Tibial nerve (tissue), 4 donors: ENCODE measurements at regions not wholly inside any gene's neighbourhood (a gene's known extent, or its start where the extent isn't known, plus 50 kb on each side); places are given as distances from the start of the nearest gene placed in this dataset.

Experiments
- DNase-seq, 2 donors: peaks; one replicate each; pipeline ENCODE4 v3.0.0-alpha.2; 2019; ENCODE audit warnings: low spot score in 2 of 2
- H3K27ac ChIP-seq, 4 donors: fragments of 200-600 bp; sonication (generic) in 3 of 4; one replicate each; pipeline ENCODE4 v1.5.1; 2017 to 2019; ENCODE audit warnings: mild to moderate bottlenecking in 1 of 4
- H3K27me3 ChIP-seq, 2 donors: fragments of 200-600 bp; sonication (generic) in 1 of 2; one replicate each; pipeline versions ENCODE4 v1.5.1 to v1.6.0; 2017 to 2019
- H3K36me3 ChIP-seq, 3 donors: fragments of 200-600 bp; sonication (generic); one replicate each; pipeline ENCODE4 v1.5.1; 2018 to 2019
- H3K4me1 ChIP-seq, 4 donors: fragments of 200-600 bp; sonication (generic) in 3 of 4; one replicate each; pipeline ENCODE4 v1.5.1; 2017 to 2019
- H3K4me3 ChIP-seq, 4 donors: fragments of 200-600 bp; sonication (generic) in 3 of 4; one replicate each; pipeline ENCODE4 v1.5.1; 2017 to 2019; ENCODE audit warnings: mild to moderate bottlenecking in 1 of 4, moderate library complexity in 1 of 4
- H3K9me3 ChIP-seq, 4 donors: fragments of 200-600 bp; sonication (generic) in 3 of 4; one replicate each; pipeline ENCODE4 v1.5.1; 2017 to 2019
- EP300 ChIP-seq, 2 donors: sonication (generic); formaldehyde crosslinking; IDR thresholded peaks; one replicate each; pipeline ENCODE4 v1.6.1; 2017; ENCODE audit warnings: antibody characterized with exemption in 2 of 2, mild to moderate bottlenecking in 1 of 2
- POLR2A ChIP-seq, 2 donors: fragments of 450-650 bp; IDR thresholded peaks; one replicate each; pipeline ENCODE4 v1.6.1; 2017; ENCODE audit warnings: antibody characterized with exemption in 2 of 2, mild to moderate bottlenecking in 2 of 2, moderate library complexity in 2 of 2
- WGBS, 2 donors: methylation state at CpG; one replicate each; pipeline ENCODE4 v1.1.5; 2018; 5-methylcytosine and 5-hydroxymethylcytosine counted together
- TF ChIP-seq, protein P1 (sequence below), 5 experiments: fragments of 200-600 bp in 3 of 5; fragments of 450-650 bp in 2 of 5; sonication (generic) in 3 of 5; IDR thresholded peaks; one replicate each; pipeline ENCODE4 v1.5.1; 2016 to 2019; ENCODE audit warnings: antibody characterized with exemption in 5 of 5, mild to moderate bottlenecking in 3 of 5, moderate library complexity in 2 of 5

DNA sequence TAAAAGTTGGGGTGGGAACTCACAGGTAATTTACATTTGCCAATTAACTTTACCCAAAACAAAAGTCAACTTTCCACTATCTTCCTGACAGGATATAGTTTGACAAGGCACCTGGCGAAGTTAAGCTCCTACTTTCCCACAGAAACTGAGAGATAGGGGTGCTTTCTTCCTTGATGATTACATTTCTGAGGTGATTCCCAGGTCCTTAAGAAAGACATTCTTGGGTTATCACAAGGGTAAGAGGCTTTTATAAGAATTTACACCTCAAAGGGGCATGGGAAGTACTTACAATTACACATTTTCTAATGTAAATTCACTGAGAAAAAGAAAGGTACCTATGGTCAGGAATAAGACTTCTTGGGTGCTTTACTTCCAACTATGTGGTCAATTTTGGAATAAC lies 660.9 kb upstream of the MGAT4C start:
- H3K27ac ChIP-seq = no peak overlapping the region
- no peak for TF ChIP-seq POLR2A (IDR thresholded peaks at IDR 0.05)
- TF ChIP-seq EP300 (IDR thresholded peaks at IDR 0.05) = no peak
- no peak for DNase-seq

GRCh38 chr12:86914721-86915120 lies 658.5 kb upstream of the MGAT4C start:
- Histone ChIP-seq H3K4me3 (no peak overlapping the region), H3K27me3 (no peaks in the 10 kb centered on the region), H3K9me3 (no peaks in the 10 kb centered on the region), H3K36me3 (no peaks in the 10 kb centered on the region), H3K27ac (no peak overlapping the region), H3K4me1 (no peaks in the 10 kb centered on the region)
- TF ChIP-seq, protein P1, sequence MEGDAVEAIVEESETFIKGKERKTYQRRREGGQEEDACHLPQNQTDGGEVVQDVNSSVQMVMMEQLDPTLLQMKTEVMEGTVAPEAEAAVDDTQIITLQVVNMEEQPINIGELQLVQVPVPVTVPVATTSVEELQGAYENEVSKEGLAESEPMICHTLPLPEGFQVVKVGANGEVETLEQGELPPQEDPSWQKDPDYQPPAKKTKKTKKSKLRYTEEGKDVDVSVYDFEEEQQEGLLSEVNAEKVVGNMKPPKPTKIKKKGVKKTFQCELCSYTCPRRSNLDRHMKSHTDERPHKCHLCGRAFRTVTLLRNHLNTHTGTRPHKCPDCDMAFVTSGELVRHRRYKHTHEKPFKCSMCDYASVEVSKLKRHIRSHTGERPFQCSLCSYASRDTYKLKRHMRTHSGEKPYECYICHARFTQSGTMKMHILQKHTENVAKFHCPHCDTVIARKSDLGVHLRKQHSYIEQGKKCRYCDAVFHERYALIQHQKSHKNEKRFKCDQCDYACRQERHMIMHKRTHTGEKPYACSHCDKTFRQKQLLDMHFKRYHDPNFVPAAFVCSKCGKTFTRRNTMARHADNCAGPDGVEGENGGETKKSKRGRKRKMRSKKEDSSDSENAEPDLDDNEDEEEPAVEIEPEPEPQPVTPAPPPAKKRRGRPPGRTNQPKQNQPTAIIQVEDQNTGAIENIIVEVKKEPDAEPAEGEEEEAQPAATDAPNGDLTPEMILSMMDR (IDR thresholded peaks at IDR 0.05) = peak in 4 of 5 experiments; percentile 8 to 20 (median 14)
- TF ChIP-seq POLR2A (IDR thresholded peaks at IDR 0.05) = no peak
- DNase-seq = no peak

More for the DNA sequence above, 660.9 kb upstream of the MGAT4C start:
- Histone ChIP-seq H3K9me3 (no peaks in the 10 kb centered on the region), H3K4me3 (no peak overlapping the region), H3K27me3 (no peaks in the 10 kb centered on the region), H3K36me3 (no peaks in the 10 kb centered on the region), H3K4me1 (no peaks in the 10 kb centered on the region)
- 96% methylated on average over 1 of the region's 1 CpG for WGBS, 2 donors

GRCh38 chr12:86911973-86912372 lies 655.8 kb upstream of the MGAT4C start:
- H3K27ac ChIP-seq = no peak overlapping the region
- H3K4me1 ChIP-seq = no peaks in the 10 kb centered on the region
- H3K9me3 ChIP-seq = no peaks in the 10 kb centered on the region
- H3K4me3 ChIP-seq = no peak overlapping the region
- no peak for DNase-seq
- WGBS, 2 donors = 78 to 88% methylated on average over 3 of the region's 3 CpGs
- H3K27me3 ChIP-seq = no peaks in the 10 kb centered on the region
- no peaks in the 10 kb centered on the region for H3K36me3 ChIP-seq
- TF ChIP-seq POLR2A (IDR thresholded peaks at IDR 0.05) = no peak
- no peak for TF ChIP-seq EP300 (IDR thresholded peaks at IDR 0.05)
- TF ChIP-seq, protein P1 (IDR thresholded peaks at IDR 0.05) = no peak

DNA sequence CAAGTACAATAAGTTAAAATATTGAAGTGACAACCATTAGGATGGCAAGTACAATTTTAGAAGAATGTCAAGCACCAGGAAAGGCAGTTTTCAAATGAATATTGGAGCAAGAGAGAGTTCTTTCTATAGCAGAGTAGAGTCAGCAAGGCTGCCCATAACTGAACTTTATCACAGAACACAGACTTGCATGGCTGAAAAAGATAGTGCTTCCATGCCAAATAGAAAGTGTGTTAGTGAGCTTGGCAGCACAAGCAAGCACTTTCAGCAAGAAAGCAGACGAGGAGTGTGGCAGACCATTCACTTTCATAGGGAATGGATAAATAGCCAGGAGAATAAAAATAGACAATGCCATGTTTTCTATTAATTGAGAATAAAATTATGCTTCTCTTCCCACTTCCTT lies 647.0 kb upstream of the MGAT4C start:
- WGBS, 2 donors = 30 to 39% methylated on average over 1 of the region's 1 CpG
- no peaks in the 10 kb centered on the region for H3K36me3 ChIP-seq
- no peaks in the 10 kb centered on the region for H3K27me3 ChIP-seq
- TF ChIP-seq POLR2A (IDR thresholded peaks at IDR 0.05) (no peak), EP300 (IDR thresholded peaks at IDR 0.05) (no peak)
- TF ChIP-seq, protein P1 (IDR thresholded peaks at IDR 0.05) = no peak
- no peak overlapping the region for H3K27ac ChIP-seq
- no peak for DNase-seq
- H3K9me3 ChIP-seq = no peaks in the 10 kb centered on the region
- H3K4me3 ChIP-seq = no peak overlapping the region
- no peaks in the 10 kb centered on the region for H3K4me1 ChIP-seq

GRCh38 chr12:86860776-86861175 lies 604.6 kb upstream of the MGAT4C start:
- Histone ChIP-seq H3K27me3 (no peaks in the 10 kb centered on the region), H3K4me1 (no peaks in the 10 kb centered on the region), H3K4me3 (no peak overlapping the region), H3K27ac (no peak overlapping the region), H3K36me3 (no peaks in the 10 kb centered on the region), H3K9me3 (no peaks in the 10 kb centered on the region)
- WGBS, 2 donors = 64 to 66% methylated on average over 3 of the region's 3 CpGs
- DNase-seq = no peak
- TF ChIP-seq EP300 (IDR thresholded peaks at IDR 0.05) (no peak), POLR2A (IDR thresholded peaks at IDR 0.05) (no peak)
- TF ChIP-seq, protein P1 (IDR thresholded peaks at IDR 0.05) = no peak

DNA sequence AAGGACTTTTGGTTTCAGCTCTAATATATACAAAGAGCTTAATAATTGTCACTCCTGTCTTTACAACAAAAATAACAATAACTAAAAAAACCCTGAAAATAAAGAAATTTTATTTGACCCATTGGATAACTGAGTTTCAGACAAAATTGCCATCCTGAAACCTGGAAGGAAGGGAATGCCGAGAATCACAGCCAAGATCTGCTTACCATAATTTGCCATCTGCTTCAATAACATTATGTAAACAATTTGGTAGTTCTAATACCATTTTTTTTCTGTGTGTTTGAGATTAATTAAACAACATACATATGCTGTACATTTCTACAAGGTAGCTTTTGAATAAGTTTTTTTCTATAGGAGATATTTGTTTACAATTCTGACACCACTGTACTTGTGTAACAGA lies 596.3 kb upstream of the MGAT4C start:
- no peak for DNase-seq
- H3K4me3 ChIP-seq = no peak overlapping the region
- H3K27ac ChIP-seq = no peak overlapping the region
- TF ChIP-seq EP300 (IDR thresholded peaks at IDR 0.05) = no peak
- TF ChIP-seq, protein P1 (IDR thresholded peaks at IDR 0.05) = no peak
- TF ChIP-seq POLR2A (IDR thresholded peaks at IDR 0.05) = no peak
- no peaks in the 10 kb centered on the region for H3K36me3 ChIP-seq
- no peaks in the 10 kb centered on the region for H3K27me3 ChIP-seq
- no peaks in the 10 kb centered on the region for H3K4me1 ChIP-seq
- 83 to 85% methylated on average over 1 of the region's 1 CpG for WGBS, 2 donors
- no peaks in the 10 kb centered on the region for H3K9me3 ChIP-seq
